ENCODE measurements at regions not wholly inside any gene's neighbourhood (a gene's known extent, or its start where the extent isn't known, plus 50 kb on each side); places are given as distances from the start of the nearest gene placed in this dataset.

- no peak overlapping the region for H3K4me3 ChIP-seq (ENCODE audit: low read length)
- no peak for DNase-seq (ENCODE audit: low read depth, low spot score)
Measured at GRCh38 chr1:90795431-90795830, 78.3 kb upstream of the BARHL2 start.

DNA sequence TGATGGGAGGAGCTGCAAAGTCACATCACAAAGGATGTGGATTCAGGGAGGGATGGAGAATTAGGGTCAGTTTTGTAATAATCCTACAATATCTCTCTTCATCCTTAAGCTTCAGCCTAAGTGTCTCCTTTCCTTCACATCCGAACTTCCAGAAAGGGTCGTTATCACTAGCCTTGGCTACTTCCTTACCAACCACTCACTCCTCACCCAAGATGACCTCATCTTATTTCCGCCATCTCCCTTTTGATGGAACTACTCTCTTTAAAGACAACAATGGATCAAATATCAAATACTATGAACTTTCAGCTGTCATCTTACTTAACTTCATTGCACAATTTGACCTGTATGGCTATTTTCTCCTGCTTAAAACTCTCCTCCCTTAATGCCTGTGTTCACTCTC, 69.6 kb upstream of the BARHL2 start:
- DNase-seq (ENCODE audit: low read depth, low spot score) = no peak
- no peak overlapping the region for H3K4me3 ChIP-seq (ENCODE audit: low read length)

DNA sequence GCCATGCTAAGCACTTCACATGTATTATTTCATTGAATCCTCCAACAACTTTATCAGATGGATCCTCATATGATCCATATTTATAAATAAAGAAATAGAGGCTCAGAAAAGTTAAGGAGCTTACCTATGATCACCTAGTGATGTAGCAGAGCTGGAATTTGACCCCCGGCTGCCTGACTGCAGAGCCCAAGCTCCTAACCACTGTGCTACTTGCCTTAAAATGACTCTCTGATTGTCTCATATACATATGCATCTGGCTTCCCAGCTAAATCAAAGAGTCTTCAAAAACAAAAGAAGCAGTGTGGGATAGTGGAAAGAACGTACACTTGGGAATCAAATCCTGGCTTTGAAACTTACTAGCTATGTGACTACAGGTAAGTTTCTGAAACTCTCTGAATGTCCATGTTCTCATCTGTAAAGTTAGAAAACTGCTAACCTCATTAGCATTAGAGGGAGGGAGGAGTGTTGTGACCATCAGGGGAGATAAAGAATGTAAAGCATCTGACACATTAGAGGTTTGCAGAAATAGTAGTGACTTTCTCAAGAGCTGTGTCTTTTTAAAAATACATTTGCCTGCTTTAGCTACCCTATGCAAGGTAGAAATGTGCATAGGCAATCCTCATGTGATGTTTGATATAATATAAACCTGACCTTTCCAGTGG, 67.2 kb upstream of the BARHL2 start:
- DNase-seq (ENCODE audit: low read depth, low spot score) = no peak
- no peak overlapping the region for H3K4me3 ChIP-seq (ENCODE audit: low read length)

GRCh38 chr1:90783181-90783580, 66.1 kb upstream of the BARHL2 start:
- DNase-seq (ENCODE audit: low read depth, low spot score) = no peak
- H3K4me3 ChIP-seq (ENCODE audit: low read length) = no peak overlapping the region

GRCh38 chr1:90782046-90782445, 64.9 kb upstream of the BARHL2 start:
- no peak for DNase-seq (ENCODE audit: low read depth, low spot score)

DNA sequence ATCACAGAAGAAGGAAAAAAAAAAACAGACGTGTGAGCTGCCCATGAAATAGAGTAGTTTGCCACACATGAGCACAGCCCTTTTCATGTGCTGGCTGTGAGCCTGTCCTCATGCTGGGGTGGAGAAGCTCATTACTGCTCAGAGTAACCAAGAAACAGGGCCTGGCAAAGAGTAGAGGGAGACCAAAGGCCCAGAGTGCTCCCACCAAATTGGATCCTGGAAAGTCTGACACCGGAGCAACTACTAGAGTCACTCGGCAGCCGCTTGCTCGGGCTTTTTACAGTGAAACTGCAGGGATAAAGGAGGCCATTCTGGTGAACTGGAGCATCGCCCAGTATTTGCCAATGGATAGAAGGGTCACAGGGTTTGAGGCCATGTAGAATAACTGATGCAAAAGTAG, 64.4 kb upstream of the BARHL2 start:
- DNase-seq (ENCODE audit: low read depth, low spot score) = no peak

More at GRCh38 chr1:90782046-90782445, 64.9 kb upstream of the BARHL2 start:
- no peak overlapping the region for H3K4me3 ChIP-seq (ENCODE audit: low read length)

GRCh38 chr1:90780981-90781380, 63.9 kb upstream of the BARHL2 start:
- DNase-seq (ENCODE audit: low read depth, low spot score) = no peak
- H3K4me3 ChIP-seq (ENCODE audit: low read length) = no peak overlapping the region

More for the DNA sequence above, 64.4 kb upstream of the BARHL2 start:
- H3K4me3 ChIP-seq (ENCODE audit: low read length) = no peak overlapping the region

DNA sequence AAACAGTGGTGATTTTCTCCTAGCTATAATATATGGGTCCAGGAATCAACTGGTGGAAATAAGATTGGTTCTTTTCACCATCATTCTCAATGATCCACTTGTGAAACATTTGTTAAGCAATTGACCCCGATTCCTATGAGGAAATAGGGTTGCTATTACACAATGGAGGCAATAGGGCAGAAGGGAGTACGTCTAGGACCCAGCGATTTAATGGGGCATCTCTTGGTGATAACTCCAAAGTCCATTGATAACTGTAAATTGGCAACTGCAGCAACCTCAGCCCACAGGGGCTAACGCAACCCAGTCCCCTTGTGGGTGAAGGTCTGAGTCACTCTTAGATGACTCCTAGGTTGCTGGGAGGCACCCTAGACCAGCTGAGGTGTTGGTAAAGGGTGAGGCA, 62.5 kb upstream of the BARHL2 start:
- DNase-seq (ENCODE audit: low read depth, low spot score) = no peak
- no peak overlapping the region for H3K4me3 ChIP-seq (ENCODE audit: low read length)

DNA sequence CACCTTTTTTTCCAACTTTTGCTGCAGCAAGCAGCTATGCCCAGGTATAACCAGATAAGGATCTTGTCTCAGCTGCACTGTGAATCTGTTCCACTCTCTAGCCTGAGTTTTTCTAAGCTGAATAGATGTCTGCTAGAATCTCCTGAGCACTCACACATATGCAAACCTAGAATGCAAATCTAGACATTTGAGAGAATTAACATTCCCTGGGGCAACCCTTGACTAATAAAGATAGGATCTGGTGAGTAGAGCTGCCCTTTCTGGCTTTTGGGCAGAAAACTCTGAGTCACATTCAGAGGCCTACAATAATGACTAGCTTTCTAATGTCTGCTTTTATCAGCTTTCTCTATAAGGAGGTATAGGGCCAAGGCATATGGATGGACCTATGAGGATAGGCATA, 61.4 kb upstream of the BARHL2 start:
- DNase-seq (ENCODE audit: low read depth, low spot score) = no peak
- H3K4me3 ChIP-seq (ENCODE audit: low read length) = no peak overlapping the region

DNA sequence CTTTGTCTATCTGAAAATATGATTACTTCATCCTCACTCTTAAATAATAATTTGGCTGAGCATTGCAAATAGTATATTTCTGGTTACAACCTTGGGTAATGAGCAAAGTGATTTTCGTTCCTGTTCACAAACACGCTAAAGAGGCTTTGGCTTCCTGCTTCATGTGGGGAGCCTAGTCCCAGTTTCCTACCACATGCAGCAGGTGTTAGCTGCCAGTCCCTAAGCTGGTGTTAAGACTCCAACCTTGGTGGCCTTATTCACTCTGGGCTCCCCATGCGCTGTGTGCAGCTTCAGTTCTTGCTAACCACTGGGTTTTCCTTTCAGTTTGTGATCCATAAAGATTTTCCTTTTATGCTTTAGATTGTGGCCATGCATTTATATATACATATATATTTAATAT, 56.7 kb upstream of the BARHL2 start:
- DNase-seq (ENCODE audit: low read depth, low spot score) = peak; percentile 81
- no peak overlapping the region for H3K4me3 ChIP-seq (ENCODE audit: low read length)

- H3K4me3 ChIP-seq (ENCODE audit: low read length) = no peak overlapping the region
- DNase-seq (ENCODE audit: low read depth, low spot score) = no peak
Measured at GRCh38 chr1:90768826-90769225, 51.7 kb upstream of the BARHL2 start.

DNA sequence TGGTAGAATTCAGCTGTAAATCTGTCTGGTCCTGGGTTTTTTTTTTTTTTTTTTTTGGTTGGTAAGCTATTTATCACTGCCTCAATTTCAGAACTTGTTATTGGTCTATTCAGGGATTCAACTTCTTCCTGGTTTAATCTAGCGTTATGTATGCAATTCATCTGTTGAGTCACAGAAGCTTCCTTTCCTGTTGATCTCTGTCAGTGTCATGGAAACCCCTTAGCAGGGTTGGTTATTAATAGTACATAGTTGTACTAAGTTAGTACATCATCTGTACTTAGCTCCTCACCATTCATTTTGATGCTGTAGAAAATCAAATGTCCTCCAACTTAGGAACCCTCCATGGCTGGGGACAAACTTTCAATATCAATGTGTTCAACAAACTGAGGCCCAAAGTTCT, 51.0 kb upstream of the BARHL2 start:
- no peak overlapping the region for H3K4me3 ChIP-seq (ENCODE audit: low read length)
- DNase-seq (ENCODE audit: low read depth, low spot score) = no peak
